Loucy (cell line): ENCODE measurements at regions not wholly inside any gene's neighbourhood (a gene's known extent, or its start where the extent isn't known, plus 50 kb on each side); places are given as distances from the start of the nearest gene placed in this dataset.

Experiments
- CTCF ChIP-seq: fragments of 200-600 bp; sonication (generic); conservative IDR thresholded peaks from 2 replicates; pipeline ENCODE4 v1.5.1; 2014; ENCODE audit warnings: mild to moderate bottlenecking, antibody characterized with exemption, low read length
- EZH2phosphoT487 ChIP-seq: fragments of 200-600 bp; IDR thresholded peaks from 2 replicates; pipeline ENCODE4 v1.6.1; 2018; ENCODE audit warnings: antibody characterized with exemption, mild to moderate bottlenecking, moderate library complexity, borderline replicate concordance

GRCh38 chr18:70931942-70932814, 643.3 kb downstream of the SOCS6 start:
- TF ChIP-seq CTCF: peak; percentile 86
- TF ChIP-seq EZH2phosphoT487: no peak
